ENCODE measurements at regions not wholly inside any gene's neighbourhood (a gene's known extent, or its start where the extent isn't known, plus 50 kb on each side); places are given as distances from the start of the nearest gene placed in this dataset.

GRCh38 chr18:47721876-47722275, 208.6 kb downstream of the SMAD2 start:
- TF ChIP-seq POLR2A (IDR thresholded peaks at IDR 0.05; ENCODE audit: low read depth, low read length) (no peak), POLR2AphosphoS5 (IDR thresholded peaks at IDR 0.05; ENCODE audit: low read depth, low read length) (no peak), PAX5 (IDR thresholded peaks at IDR 0.05; ENCODE audit: insufficient read depth, low read length, severe bottlenecking) (no peak), POU2F2 (IDR thresholded peaks at IDR 0.05; ENCODE audit: low read depth, low read length) (no peak), SPI1 (IDR thresholded peaks at IDR 0.05; ENCODE audit: low read depth, low read length) (no peak), TAF1 (IDR thresholded peaks at IDR 0.05; ENCODE audit: low read depth, low read length) (no peak)

Data from GM12891 (cell line).